ENCODE measurements at regions not wholly inside any gene's neighbourhood (a gene's known extent, or its start where the extent isn't known, plus 50 kb on each side); places are given as distances from the start of the nearest gene placed in this dataset.

DNA sequence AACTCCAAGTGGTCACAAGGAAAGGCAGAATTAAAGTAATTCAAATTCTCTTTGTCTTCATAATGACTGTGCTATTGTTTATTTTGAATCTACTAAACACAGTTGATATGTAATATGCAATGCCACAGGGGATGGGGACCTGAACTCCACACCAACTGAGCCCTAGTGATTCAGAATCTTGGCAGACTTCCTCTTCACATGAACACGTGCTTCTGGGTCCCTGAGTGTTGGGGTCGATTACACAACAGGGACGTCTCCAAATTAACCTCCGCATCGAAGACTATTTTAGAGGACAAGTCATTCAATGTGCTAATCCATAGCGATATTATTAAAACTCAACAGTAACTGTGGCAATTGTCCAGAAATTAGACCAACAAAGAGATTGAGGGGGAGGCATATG is 95.3 kb upstream of the CARD11 start:
- TF ChIP-seq, protein P1, sequence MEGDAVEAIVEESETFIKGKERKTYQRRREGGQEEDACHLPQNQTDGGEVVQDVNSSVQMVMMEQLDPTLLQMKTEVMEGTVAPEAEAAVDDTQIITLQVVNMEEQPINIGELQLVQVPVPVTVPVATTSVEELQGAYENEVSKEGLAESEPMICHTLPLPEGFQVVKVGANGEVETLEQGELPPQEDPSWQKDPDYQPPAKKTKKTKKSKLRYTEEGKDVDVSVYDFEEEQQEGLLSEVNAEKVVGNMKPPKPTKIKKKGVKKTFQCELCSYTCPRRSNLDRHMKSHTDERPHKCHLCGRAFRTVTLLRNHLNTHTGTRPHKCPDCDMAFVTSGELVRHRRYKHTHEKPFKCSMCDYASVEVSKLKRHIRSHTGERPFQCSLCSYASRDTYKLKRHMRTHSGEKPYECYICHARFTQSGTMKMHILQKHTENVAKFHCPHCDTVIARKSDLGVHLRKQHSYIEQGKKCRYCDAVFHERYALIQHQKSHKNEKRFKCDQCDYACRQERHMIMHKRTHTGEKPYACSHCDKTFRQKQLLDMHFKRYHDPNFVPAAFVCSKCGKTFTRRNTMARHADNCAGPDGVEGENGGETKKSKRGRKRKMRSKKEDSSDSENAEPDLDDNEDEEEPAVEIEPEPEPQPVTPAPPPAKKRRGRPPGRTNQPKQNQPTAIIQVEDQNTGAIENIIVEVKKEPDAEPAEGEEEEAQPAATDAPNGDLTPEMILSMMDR (IDR thresholded peaks at IDR 0.05; ENCODE audit: poor library complexity): no peak
- TF ChIP-seq EZH2phosphoT487 (IDR thresholded peaks at IDR 0.05; ENCODE audit: low read depth, severe bottlenecking, unreplicated experiment) (no peak), EZH2 (IDR thresholded peaks at IDR 0.05; ENCODE audit: borderline replicate concordance) (no peak)
